ENCODE measurements at regions not wholly inside any gene's neighbourhood (a gene's known extent, or its start where the extent isn't known, plus 50 kb on each side); places are given as distances from the start of the nearest gene placed in this dataset.

DNA sequence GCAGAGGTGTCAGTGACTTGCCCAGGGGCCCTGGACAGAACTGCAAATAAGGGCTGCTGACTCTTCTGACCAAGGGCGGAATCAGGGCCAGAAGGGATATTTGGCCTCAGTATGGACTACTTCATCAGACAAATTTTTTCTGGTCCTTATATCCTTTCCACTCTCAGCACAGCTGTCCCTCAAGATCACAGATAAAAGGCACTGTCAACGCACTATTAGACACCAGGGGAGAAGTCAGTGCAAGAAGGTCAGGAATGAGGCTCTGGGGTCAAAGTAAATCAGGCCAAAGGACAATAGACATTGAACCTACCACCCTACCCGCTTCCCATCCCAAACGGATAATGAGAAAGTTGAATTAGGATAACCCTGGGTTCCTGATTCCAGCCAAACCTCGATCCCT, 657.6 kb downstream of the UQCRFS1 start:
- BruUV-seq (replicated peaks) = no TSS peak

More for the DNA sequence above, 657.6 kb downstream of the UQCRFS1 start:
- TF ChIP-seq POLR2AphosphoS5 (IDR thresholded peaks at IDR 0.05; ENCODE audit: insufficient read depth, low read depth, low read length) (no peak), EZH2 (IDR thresholded peaks at IDR 0.05; ENCODE audit: borderline replicate concordance, low read depth, low read length, severe bottlenecking) (no peak), MYC (IDR thresholded peaks at IDR 0.05; ENCODE audit: low read depth, low read length) (no peak), POLR2A (IDR thresholded peaks at IDR 0.05; ENCODE audit: low read depth, low read length) (no peak), GATA2 (IDR thresholded peaks at IDR 0.05; ENCODE audit: insufficient read depth, insufficient read length, low read depth, low read length) (no peak), JUN (IDR thresholded peaks at IDR 0.05; ENCODE audit: borderline replicate concordance, insufficient read depth, insufficient read length, low read depth) (no peak), FOS (IDR thresholded peaks at IDR 0.05; ENCODE audit: borderline replicate concordance, insufficient read depth, low read length) (no peak)
- TF ChIP-seq, protein P1, sequence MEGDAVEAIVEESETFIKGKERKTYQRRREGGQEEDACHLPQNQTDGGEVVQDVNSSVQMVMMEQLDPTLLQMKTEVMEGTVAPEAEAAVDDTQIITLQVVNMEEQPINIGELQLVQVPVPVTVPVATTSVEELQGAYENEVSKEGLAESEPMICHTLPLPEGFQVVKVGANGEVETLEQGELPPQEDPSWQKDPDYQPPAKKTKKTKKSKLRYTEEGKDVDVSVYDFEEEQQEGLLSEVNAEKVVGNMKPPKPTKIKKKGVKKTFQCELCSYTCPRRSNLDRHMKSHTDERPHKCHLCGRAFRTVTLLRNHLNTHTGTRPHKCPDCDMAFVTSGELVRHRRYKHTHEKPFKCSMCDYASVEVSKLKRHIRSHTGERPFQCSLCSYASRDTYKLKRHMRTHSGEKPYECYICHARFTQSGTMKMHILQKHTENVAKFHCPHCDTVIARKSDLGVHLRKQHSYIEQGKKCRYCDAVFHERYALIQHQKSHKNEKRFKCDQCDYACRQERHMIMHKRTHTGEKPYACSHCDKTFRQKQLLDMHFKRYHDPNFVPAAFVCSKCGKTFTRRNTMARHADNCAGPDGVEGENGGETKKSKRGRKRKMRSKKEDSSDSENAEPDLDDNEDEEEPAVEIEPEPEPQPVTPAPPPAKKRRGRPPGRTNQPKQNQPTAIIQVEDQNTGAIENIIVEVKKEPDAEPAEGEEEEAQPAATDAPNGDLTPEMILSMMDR (IDR thresholded peaks at IDR 0.05; ENCODE audit: extremely low read depth in 1 of 2, insufficient read depth in 1 of 2, low read depth in 1 of 2, low read length in 2 of 2) = no peak
- TF ChIP-seq, protein P2, sequence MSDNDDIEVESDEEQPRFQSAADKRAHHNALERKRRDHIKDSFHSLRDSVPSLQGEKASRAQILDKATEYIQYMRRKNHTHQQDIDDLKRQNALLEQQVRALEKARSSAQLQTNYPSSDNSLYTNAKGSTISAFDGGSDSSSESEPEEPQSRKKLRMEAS (IDR thresholded peaks at IDR 0.05; ENCODE audit: insufficient read depth, insufficient read length) = no peak
- ChIA-PET CTCF (no interaction called here), POLR2A (no interaction called here)
- Histone ChIP-seq H3K4me2 (ENCODE audit: insufficient read depth, low read length) (no peak overlapping the region), H3K4me3 (replicated peaks in 1 of 3; ENCODE audit: insufficient read depth in 1 of 3, low read depth in 1 of 3, low read length in 3 of 3) (no peak overlapping the region), H3K79me2 (ENCODE audit: control insufficient read depth, insufficient read depth, low read length) (no peaks in the 10 kb centered on the region), H2AFZ (ENCODE audit: low read depth, low read length) (no peak overlapping the region), H3K4me1 (ENCODE audit: control insufficient read depth, extremely low read depth, insufficient read depth, low read length) (no peaks in the 10 kb centered on the region), H3K9ac (replicated peaks; ENCODE audit: extremely low read depth, insufficient read depth, low read length) (no peak overlapping the region), H3K27me3 (ENCODE audit: control insufficient read depth in 2 of 2, insufficient read depth in 2 of 2, low read length in 2 of 2) (no peaks in the 10 kb centered on the region), H3K9me3 (replicated peaks; ENCODE audit: control insufficient read depth, insufficient read depth, low read length) (no peaks in the 10 kb centered on the region), H3K27ac (ENCODE audit: insufficient read depth, low read depth, low read length) (no peak overlapping the region), H3K9me1 (replicated peaks; ENCODE audit: control insufficient read depth, extremely low read depth, insufficient read depth, low read length) (no peaks in the 10 kb centered on the region), H4K20me1 (replicated peaks; ENCODE audit: control insufficient read depth, extremely low read depth, insufficient read depth, low read length) (no peaks in the 10 kb centered on the region), H3K36me3 (ENCODE audit: control insufficient read depth in 2 of 2, extremely low read depth in 1 of 2, insufficient read depth in 2 of 2, low read length in 2 of 2) (no peaks in the 10 kb centered on the region)
- intact Hi-C loops (cut with micrococcal nuclease) = no loop called here
- FAIRE-seq (no peak), DNase-seq (ENCODE audit: low read depth, low spot score) (no peak)
- dilution Hi-C loops (cut with MboI; ENCODE audit: extremely low pct_ligation_motif_present, low sequenced_read_pairs) = no loop called here

All from endothelial cell of umbilical vein (primary cell).